SK-N-SH (cell line): ENCODE measurements at regions not wholly inside any gene's neighbourhood (a gene's known extent, or its start where the extent isn't known, plus 50 kb on each side); places are given as distances from the start of the nearest gene placed in this dataset.
A peak's percentile ranks its signal among the peaks of the same experiment; 100 is the strongest.

ENCODE experiments used
- CTCF ChIA-PET: fragments of 300-600, 350-600 bp; formaldehyde crosslinking; extraction: SDS; loops from one replicate; lab custom pipeline; 2021; lab: Yijun Ruan, JAX
- POLR2A ChIA-PET: fragments of 350-600 bp; sonication (Branson Sonifier 250); formaldehyde crosslinking; extraction: SDS; loops from one replicate; lab custom pipeline; 2020; ENCODE audit warnings: antibody characterized with exemption, inconsistent platforms; lab: Yijun Ruan, JAX
- DNase-seq: peaks from one replicate; pipeline ENCODE4 v3.0.0; 2012
- H2AFZ ChIP-seq: fragments of 200-600 bp; sonication (generic); 2 replicates; pipeline ENCODE4 v1.8.1; 2016; ENCODE audit warnings: antibody characterized with exemption, mild to moderate bottlenecking, low read depth
- H3F3A ChIP-seq: fragments of 200-600 bp; sonication (generic); replicated peaks from 2 replicates; pipeline ENCODE3; 2016; ENCODE audit warnings: antibody characterized with exemption, mild to moderate bottlenecking; ENCODE audit not compliant: insufficient read depth
- H3K27ac ChIP-seq, 2 experiments: fragments of 200-500 bp in 1 of 2; fragments of 200-600 bp in 1 of 2; sonication (Bioruptor generic) in 1 of 2; sonication (generic), shearing (Covaris generic) in 1 of 2; 2 replicates each; pipeline versions ENCODE4 v1.5.1 to v1.6.1; 2014 to 2016; ENCODE audit warnings: low read depth in 2 of 2, inconsistent platforms in 1 of 2, low read length in 1 of 2, mild to moderate bottlenecking in 1 of 2, mixed read lengths in 1 of 2
- H3K27me3 ChIP-seq: fragments of 200-600 bp; sonication (generic), shearing (Covaris generic); 2 replicates; pipeline ENCODE4 v1.6.1; 2016; ENCODE audit warnings: mixed run types; ENCODE audit not compliant: insufficient read depth
- H3K36me3 ChIP-seq, 2 experiments: fragments of 200-500 bp in 1 of 2; fragments of 200-600 bp in 1 of 2; sonication (Bioruptor generic) in 1 of 2; sonication (generic) in 1 of 2; replicated peaks in 1 of 2; 2 replicates each; pipeline versions ENCODE3 to v1.5.1; 2014 to 2016; ENCODE audit warnings: low read length in 1 of 2, mild to moderate bottlenecking in 1 of 2; ENCODE audit not compliant: insufficient read depth in 2 of 2, control insufficient read depth in 1 of 2
- H3K4me1 ChIP-seq, 2 experiments: fragments of 200-500 bp in 1 of 2; fragments of 200-600 bp in 1 of 2; sonication (Bioruptor generic) in 1 of 2; sonication (generic), shearing (Covaris generic) in 1 of 2; 2 replicates each; pipeline versions ENCODE4 v1.5.1 to v1.6.1; 2014 to 2016; ENCODE audit warnings: low read depth in 1 of 2, low read length in 1 of 2, mixed run types in 1 of 2; ENCODE audit not compliant: insufficient read depth in 2 of 2, control insufficient read depth in 1 of 2
- H3K4me2 ChIP-seq: fragments of 200-600 bp; sonication (generic), shearing (Covaris generic); 2 replicates; pipeline ENCODE4 v1.6.1; 2017; ENCODE audit warnings: mixed run types
- H3K4me3 ChIP-seq, 2 experiments: fragments of 200-500 bp in 1 of 2; fragments of 200-600 bp in 1 of 2; sonication (Bioruptor generic) in 1 of 2; sonication (generic), shearing (Covaris generic) in 1 of 2; 2 replicates each; pipeline versions ENCODE4 v1.5.1 to v1.8.1; 2014 to 2016; ENCODE audit warnings: low read depth in 2 of 2, inconsistent platforms in 1 of 2, low read length in 1 of 2, mild to moderate bottlenecking in 1 of 2, mixed read lengths in 1 of 2, moderate library complexity in 1 of 2
- H3K79me2 ChIP-seq: fragments of 200-600 bp; sonication (generic); 2 replicates; pipeline ENCODE4 v1.8.1; 2017; ENCODE audit warnings: mild to moderate bottlenecking; ENCODE audit not compliant: insufficient read depth
- H3K9ac ChIP-seq: fragments of 200-600 bp; sonication (generic); 2 replicates; pipeline ENCODE4 v1.6.1; 2017; ENCODE audit warnings: mixed run types
- H3K9me2 ChIP-seq: fragments of 200-600 bp; sonication (generic); 2 replicates; pipeline ENCODE4 v1.6.1; 2017; ENCODE audit warnings: mixed run types
- H3K9me3 ChIP-seq: fragments of 200-600 bp; sonication (generic); 2 replicates; pipeline ENCODE4 v1.6.1; 2017; ENCODE audit warnings: mixed run types, mild to moderate bottlenecking, moderate library complexity
- H4K20me1 ChIP-seq: fragments of 200-600 bp; sonication (generic); 2 replicates; pipeline ENCODE4 v1.6.1; 2017; ENCODE audit warnings: mild to moderate bottlenecking, mixed run types; ENCODE audit not compliant: insufficient read depth
- CHD2 ChIP-seq: fragments of 150-350 bp; IDR thresholded peaks from 2 replicates; pipeline ENCODE4 v1.6.1; 2018; ENCODE audit warnings: low read length; ENCODE audit not compliant: partially characterized antibody
- FOSL2 ChIP-seq: IDR thresholded peaks from 2 replicates; pipeline ENCODE4 v1.4.0; 2012; ENCODE audit warnings: low read depth, mild to moderate bottlenecking, moderate library complexity, borderline replicate concordance
- FOXM1 ChIP-seq: IDR thresholded peaks from 2 replicates; pipeline ENCODE4 v1.4.0; 2012; ENCODE audit warnings: low read depth, mild to moderate bottlenecking
- NRF1 ChIP-seq: IDR thresholded peaks from 2 replicates; pipeline ENCODE4 v1.6.1; 2012; ENCODE audit warnings: low read depth, mild to moderate bottlenecking, low read length
- RCOR1 ChIP-seq: fragments of 150-350 bp; IDR thresholded peaks from 2 replicates; pipeline ENCODE4 v1.6.1; 2017; ENCODE audit warnings: antibody characterized with exemption, low read length
- RFX5 ChIP-seq: IDR thresholded peaks from 2 replicates; pipeline ENCODE4 v1.6.1; 2012; ENCODE audit warnings: mild to moderate bottlenecking, improper control_type of control experiment, low read length
- RXRA ChIP-seq: IDR thresholded peaks from 2 replicates; pipeline ENCODE4 v1.4.0; 2012; ENCODE audit warnings: low read depth, mild to moderate bottlenecking, borderline replicate concordance
- SMC3 ChIP-seq: IDR thresholded peaks from 2 replicates; pipeline ENCODE4 v1.6.1; 2012; ENCODE audit warnings: low read depth, low read length, improper control_type of control experiment
- YY1 ChIP-seq: IDR thresholded peaks from 2 replicates; pipeline ENCODE4 v1.4.0; 2012; ENCODE audit warnings: low read depth, mild to moderate bottlenecking
- WGBS: methylation state at CpG from one replicate; pipeline ENCODE4 v1.1.6; 2017; ENCODE audit warnings: low lambda C conversion rate; 5-methylcytosine and 5-hydroxymethylcytosine counted together
- TF ChIP-seq, protein P1 (sequence below): IDR thresholded peaks from 2 replicates; pipeline ENCODE4; 2012
- TF ChIP-seq, protein P2 (sequence below): fragments of 150-350 bp; IDR thresholded peaks from 2 replicates; pipeline ENCODE4 v1.6.1; 2017; ENCODE audit warnings: antibody characterized with exemption, low read length, low read depth, borderline replicate concordance
- TF ChIP-seq, protein P3 (sequence below): fragments of 200-600 bp; sonication (generic); IDR thresholded peaks from 2 replicates; pipeline ENCODE4 v1.6.1; 2017; ENCODE audit warnings: antibody characterized with exemption, mild to moderate bottlenecking, moderate library complexity

DNA sequence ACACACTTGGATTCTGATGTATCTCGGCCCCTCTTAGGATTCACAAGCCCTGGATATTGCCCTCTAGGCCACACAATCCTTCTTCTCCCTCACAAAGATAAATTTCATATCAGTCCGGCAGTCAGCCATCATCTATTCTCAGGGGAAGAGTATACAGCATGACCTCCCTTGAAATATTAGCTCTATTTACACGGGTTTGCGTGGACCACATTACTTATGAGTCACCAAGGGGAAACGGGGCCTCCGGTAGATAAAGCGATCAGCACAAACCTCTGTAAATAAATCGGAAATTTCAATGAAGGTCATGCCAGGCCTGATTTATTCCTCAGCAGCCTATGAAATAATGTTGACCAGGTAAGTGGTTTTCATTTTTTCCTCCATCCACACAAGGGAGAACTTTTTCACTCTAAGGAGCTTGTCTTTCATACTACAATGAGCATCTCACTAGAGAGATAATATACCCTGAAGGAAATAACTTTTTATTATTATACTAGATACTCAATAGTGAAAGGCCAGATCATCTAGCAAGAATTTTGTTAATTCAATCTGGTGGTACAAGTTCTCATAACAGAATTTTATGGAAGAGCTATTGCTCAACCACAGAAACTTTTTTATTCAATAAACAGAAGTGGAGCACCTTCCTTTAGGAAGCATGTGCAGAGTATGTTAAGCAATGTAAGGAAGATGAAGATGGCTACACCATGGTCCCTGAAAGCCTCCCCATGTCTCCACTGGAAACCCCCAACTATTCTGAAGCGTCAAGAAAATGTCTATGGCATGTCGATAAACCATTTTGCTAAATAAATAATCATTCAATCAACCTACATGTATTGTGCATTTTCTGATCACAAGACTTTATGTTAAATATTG, 125.2 kb upstream of the PIK3C3 start:
- no peak overlapping the region for H3K27ac ChIP-seq
- no peaks in the 10 kb centered on the region for H4K20me1 ChIP-seq
- H2AFZ ChIP-seq, result no peak overlapping the region
- H3K9ac ChIP-seq, result no peak overlapping the region
- TF ChIP-seq, protein P1, sequence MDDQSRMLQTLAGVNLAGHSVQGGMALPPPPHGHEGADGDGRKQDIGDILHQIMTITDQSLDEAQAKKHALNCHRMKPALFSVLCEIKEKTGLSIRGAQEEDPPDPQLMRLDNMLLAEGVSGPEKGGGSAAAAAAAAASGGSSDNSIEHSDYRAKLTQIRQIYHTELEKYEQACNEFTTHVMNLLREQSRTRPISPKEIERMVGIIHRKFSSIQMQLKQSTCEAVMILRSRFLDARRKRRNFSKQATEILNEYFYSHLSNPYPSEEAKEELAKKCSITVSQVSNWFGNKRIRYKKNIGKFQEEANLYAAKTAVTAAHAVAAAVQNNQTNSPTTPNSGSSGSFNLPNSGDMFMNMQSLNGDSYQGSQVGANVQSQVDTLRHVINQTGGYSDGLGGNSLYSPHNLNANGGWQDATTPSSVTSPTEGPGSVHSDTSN, result peak; percentile 9; the same call in 1 of the 2 replicates
- TF ChIP-seq SMC3, result no peak
- TF ChIP-seq FOSL2, result peak; percentile 30; the same call in 1 of the 2 replicates
- no peak for TF ChIP-seq NRF1
- no peaks in the 10 kb centered on the region for H3K4me1 ChIP-seq
- no peaks in the 10 kb centered on the region for H3K9me3 ChIP-seq
- no peaks in the 10 kb centered on the region for H3K27me3 ChIP-seq
- H3F3A ChIP-seq, result no peaks in the 10 kb centered on the region
- WGBS, result 46% methylated on average over 10 of the region's 10 CpGs
- no peak overlapping the region for H3K4me2 ChIP-seq
- H3K9me2 ChIP-seq, result no peaks in the 10 kb centered on the region
- DNase-seq, result no peak
- no peaks in the 10 kb centered on the region for H3K79me2 ChIP-seq
- no peaks in the 10 kb centered on the region for H3K36me3 ChIP-seq
- CTCF ChIA-PET, result no interaction called here
- H3K4me3 ChIP-seq, result no peak overlapping the region
- POLR2A ChIA-PET, result no interaction called here

DNA sequence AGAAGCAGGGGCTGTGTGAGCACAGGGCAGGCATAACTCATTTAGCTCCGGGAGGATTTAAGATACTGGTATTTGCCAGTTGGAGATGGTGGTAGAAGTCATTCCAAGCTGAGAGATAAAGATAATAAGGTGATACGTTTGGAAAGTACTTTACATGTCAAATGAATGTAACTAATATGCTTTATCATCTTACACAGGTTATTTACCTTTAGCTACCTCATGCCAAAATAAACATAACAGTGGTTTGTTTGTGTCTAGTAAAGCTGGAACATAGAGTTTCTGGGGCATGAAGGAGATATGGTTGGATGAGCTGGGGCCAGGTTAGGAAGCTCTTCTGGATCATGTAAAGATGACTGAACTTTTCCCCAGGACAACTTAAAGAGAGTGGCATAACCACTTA, 126.9 kb upstream of the PIK3C3 start:
- H3K9me2 ChIP-seq, result no peaks in the 10 kb centered on the region
- WGBS, result 51% methylated on average over 2 of the region's 2 CpGs
- CTCF ChIA-PET, result interaction anchor here (1.0 kb wide), 1 partner anchor 72 kb away, joined by 3 read pairs; no protein-coding TSS in a partner anchor

More for the DNA sequence above, 126.9 kb upstream of the PIK3C3 start:
- Histone ChIP-seq H4K20me1 (no peaks in the 10 kb centered on the region), H3K9me3 (no peaks in the 10 kb centered on the region), H3K79me2 (no peaks in the 10 kb centered on the region), H3K4me3 (no peak overlapping the region), H3K27me3 (no peaks in the 10 kb centered on the region), H3F3A (no peaks in the 10 kb centered on the region), H3K27ac (no peak overlapping the region), H3K4me2 (no peak overlapping the region), H3K9ac (no peak overlapping the region), H2AFZ (no peak overlapping the region), H3K36me3 (no peaks in the 10 kb centered on the region), H3K4me1 (no peaks in the 10 kb centered on the region)
- POLR2A ChIA-PET, result no interaction called here
- TF ChIP-seq SMC3, result no peak
- no peak for TF ChIP-seq CHD2
- TF ChIP-seq RCOR1, result no peak
- no peak for TF ChIP-seq FOXM1
- TF ChIP-seq, protein P1, result no peak
- TF ChIP-seq NRF1, result no peak
- no peak for TF ChIP-seq YY1
- no peak for TF ChIP-seq RXRA
- TF ChIP-seq, protein P2, sequence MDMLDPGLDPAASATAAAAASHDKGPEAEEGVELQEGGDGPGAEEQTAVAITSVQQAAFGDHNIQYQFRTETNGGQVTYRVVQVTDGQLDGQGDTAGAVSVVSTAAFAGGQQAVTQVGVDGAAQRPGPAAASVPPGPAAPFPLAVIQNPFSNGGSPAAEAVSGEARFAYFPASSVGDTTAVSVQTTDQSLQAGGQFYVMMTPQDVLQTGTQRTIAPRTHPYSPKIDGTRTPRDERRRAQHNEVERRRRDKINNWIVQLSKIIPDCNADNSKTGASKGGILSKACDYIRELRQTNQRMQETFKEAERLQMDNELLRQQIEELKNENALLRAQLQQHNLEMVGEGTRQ, result no peak
- TF ChIP-seq, protein P3, sequence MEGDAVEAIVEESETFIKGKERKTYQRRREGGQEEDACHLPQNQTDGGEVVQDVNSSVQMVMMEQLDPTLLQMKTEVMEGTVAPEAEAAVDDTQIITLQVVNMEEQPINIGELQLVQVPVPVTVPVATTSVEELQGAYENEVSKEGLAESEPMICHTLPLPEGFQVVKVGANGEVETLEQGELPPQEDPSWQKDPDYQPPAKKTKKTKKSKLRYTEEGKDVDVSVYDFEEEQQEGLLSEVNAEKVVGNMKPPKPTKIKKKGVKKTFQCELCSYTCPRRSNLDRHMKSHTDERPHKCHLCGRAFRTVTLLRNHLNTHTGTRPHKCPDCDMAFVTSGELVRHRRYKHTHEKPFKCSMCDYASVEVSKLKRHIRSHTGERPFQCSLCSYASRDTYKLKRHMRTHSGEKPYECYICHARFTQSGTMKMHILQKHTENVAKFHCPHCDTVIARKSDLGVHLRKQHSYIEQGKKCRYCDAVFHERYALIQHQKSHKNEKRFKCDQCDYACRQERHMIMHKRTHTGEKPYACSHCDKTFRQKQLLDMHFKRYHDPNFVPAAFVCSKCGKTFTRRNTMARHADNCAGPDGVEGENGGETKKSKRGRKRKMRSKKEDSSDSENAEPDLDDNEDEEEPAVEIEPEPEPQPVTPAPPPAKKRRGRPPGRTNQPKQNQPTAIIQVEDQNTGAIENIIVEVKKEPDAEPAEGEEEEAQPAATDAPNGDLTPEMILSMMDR, result no peak
- no peak for TF ChIP-seq FOSL2
- no peak for TF ChIP-seq RFX5
- no peak for DNase-seq
